GM18511 (cell line): ENCODE measurements at regions not wholly inside any gene's neighbourhood (a gene's known extent, or its start where the extent isn't known, plus 50 kb on each side); places are given as distances from the start of the nearest gene placed in this dataset.
"Not testable (repeated sequence)": the region's sequence is repeated elsewhere in the genome, so short reads cannot be mapped to it uniquely, and the experiment has no call there.

ENCODE experiments used
- ATAC-seq: cut with Tn5 transposase; IDR thresholded peaks from one replicate; pipeline ENCODE4 v1.9.1; 2021; ENCODE audit warnings: mild to moderate bottlenecking, moderate library complexity; ENCODE audit not compliant: unreplicated experiment

DNA sequence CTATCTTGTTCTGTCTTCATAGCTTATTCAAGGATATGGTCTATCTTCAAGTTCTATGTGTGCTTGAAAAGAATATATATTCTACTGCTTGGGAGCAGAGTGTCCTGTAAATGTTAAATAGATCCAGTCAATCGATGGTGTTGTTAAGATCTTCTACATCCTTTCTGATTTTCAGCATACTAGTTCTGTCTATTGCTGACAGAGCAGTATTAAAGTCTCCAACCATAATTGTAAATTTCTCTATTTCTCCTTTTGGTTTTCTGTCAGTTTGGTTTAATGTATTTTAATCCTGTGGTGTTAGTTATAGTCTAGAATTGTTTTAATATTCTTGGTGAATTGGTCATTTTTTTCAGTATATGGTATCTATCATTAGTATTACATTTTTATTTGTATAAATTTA, 124.0 kb upstream of the COX7C start:
- no peak for ATAC-seq

DNA sequence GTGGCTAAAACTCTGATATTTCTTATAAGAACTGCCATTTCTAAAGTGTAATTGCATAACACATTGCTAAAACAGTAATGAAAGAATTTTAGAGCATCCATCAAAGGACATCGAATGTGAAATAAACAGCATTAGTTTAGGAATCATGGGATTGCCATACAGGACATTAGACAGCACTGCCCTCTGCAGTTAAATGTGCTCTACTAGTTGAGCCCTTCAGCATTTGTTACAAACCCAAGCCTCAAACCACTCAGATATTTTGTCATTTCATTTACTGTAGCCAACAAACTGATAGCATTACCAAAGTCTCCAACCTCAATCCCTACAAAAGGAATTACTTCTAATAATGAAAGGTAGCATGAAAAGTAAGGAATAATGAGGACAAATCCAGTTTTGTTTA, 116.8 kb upstream of the COX7C start:
- no peak for ATAC-seq

DNA sequence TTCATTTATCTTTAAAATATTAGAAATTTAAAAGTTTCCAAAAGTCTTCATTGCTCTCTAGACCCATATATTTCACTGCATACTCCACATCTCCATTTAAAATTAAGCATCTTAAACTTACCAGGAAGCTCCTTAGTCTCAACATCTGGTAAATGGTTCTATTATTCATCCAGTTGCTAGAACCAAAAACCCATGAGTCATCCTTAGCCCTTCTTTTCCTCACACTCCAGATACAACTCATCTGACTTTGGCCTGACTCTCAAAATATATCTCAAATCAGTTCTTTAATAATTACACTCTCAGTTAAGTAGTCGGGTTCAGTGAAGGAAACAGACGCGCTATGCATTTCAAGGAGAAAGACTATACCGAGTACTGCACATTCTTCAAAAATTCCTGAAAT, 110.2 kb upstream of the COX7C start:
- ATAC-seq: no peak

DNA sequence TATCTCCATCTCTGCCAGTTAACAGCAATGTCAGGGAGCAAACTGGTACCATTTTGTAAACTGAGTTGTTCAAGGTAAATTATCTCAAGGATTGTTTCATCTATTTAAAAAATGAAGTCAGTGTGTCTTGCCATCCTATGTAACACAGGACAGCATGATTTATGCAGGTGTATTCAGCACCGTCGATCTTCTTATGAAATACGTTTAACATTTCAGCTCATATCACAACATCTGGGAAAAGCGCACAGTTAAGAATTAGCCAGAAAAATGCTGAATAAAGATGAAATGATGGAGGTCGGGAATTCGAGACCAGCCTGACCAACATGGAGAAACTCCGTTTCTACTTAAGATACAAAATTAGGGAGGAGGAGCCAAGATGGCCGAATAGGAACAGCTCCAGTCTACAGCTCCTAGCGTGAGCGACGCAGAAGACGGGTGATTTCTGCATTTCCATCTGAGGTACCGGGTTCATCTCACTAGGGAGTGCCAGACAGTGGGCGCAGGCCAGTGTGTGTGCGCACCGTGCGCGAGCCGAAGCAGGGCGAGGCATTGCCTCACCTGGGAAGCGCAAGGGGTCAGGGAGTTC, 107.3 kb upstream of the COX7C start:
- ATAC-seq: not testable (repeated sequence)

DNA sequence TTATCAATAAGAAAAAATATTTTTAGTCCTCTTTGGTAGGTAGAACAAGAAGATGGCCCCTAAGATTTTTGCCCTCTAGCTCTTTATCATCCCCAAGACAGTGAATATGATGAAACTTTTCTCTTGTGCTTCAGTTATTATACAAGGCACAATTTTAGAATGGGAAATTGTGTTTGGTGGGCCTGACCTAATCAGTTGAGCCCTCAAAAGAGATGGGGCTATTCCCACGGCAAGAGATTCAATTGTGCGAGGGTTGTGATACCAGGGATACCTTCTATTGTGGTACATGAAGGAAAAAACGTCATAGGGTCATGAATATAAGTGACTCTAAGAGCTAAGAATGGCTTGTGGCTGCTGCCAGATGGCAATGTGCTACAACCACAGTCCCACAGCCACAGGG, 94.0 kb upstream of the COX7C start:
- no peak for ATAC-seq

DNA sequence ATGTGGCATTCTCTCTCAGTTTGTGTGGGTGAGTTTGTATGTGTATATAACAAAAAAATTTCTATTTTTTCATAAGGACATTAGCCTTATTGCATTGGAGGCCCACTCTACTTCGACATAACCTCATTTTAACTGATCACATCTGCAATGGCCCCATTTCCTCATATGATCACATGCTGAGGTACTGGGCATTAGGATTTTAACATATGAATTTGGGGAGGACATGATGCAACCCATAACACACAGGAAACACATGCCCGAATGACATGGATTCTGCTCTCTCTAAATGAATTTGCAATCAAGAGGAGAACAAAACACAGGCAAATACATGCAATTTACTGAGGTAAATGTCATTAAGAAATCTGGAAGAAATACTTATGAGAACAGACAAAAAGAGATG, 92.1 kb upstream of the COX7C start:
- no peak for ATAC-seq

DNA sequence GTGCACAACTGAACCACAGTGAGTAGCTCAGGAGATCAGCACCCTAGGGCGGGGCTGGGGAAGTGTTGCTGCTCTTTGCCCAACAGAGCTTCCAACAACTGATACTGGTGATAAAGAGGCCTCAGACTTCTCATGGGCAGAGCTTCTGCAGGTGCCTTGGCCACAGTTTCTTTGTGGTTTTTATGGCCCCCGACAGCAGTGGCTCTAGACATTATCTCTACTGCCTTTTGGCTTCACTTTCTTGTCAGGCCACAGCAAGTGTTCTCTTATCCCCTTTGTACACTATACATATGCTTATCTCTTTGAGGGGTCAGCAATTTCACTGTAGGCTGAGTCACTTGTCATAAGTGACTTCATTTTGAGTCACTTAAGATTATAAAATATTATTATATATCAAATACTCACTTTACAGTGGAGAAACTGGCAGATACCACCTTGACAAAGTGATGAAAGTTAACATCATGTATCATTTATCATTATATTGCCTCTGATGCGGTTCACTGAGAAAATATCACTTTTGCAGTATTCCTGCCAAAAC, 90.9 kb upstream of the COX7C start:
- peak; percentile 82 for ATAC-seq

DNA sequence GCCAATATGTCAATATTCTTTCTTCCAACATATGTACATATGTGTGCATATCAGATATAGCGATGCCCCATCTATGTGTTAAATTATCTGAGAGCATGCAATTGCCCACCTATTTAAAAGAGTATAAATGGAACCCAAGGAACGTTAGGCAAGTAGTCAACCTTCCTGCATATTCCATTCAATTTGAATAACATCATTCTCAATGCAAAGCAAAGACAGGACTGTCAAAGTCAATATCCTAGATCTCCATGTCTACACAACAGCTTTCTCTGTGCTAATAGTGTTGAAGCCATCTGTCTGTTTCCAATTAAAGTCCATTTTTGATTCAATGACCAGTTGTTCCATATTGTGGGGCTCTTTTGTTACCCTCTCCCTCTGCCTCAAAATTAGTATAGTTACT, 85.3 kb upstream of the COX7C start:
- no peak for ATAC-seq

DNA sequence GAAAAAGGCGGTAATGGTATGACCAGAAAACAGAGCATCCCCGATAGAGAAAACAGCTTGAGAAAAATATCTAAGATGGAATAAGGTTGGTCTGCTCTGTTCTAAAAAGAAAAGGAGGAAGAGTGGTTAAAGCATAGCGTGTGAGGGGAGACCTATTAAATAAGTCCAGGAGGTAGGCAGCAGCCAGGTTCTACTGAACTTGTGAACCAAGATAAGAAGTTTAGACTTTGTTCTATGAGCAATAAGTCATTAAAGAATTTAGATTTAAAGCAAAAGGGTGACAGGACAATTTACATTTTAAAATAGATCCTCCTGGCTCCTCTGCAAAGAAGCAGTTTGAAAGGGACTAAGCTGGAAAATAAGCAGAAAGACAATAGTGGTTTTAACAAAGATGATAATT, 81.3 kb upstream of the COX7C start:
- no peak for ATAC-seq

DNA sequence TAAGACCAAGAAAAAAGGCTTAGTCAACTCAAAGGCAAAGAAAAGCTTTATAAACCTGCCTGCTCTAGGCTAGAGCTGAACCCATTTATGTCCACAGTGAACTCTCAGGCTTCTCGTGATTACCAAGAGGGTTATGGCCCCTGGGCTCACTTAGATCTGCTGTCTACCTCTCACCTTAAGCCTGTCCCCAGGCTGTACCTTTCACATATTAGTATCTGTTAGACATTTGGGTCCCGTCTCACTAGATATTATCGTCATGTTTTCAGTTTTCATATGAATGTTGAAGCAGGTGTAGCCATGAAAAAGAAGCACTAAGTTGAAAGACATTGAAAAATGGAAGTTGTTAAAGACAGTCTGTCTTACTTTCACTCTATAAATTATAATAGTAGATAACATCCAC, 75.2 kb upstream of the COX7C start:
- ATAC-seq: peak; percentile 71

DNA sequence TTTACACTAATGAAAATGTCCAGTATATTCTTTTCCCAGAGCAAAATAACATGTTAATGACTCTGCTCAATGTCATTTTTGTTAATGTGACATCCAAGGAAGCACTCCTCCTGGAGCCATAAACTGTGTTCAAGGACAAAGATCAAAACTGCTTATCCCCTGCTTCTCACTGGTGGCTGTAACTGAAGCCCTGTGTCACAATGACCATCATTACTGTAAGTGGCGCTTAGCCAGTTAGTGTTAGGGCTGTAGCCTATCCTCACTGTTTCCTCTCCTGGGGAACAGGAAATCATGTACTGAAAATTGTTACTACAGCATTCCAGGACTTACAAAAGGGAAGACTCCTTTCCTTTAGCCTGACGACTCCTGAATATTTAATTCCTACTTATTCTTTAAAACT, 71.7 kb upstream of the COX7C start:
- no peak for ATAC-seq

DNA sequence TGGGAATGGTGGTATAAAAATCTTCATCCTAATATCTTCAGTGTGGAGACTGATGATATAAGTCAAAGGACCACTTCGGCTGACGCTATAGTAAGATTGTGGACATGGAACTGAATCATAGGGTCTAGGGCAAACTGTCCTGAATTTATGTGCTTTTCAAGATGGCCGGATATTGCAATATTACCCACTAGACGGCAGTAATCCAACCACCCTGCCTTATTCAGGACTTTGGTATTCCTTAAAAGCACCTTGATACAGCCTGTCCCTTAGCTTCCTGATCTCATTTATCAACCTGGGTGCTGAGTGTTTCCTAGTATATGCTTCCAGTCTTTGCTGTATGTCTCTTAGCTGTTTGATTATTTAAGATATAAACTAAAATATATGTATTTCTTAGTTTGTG, 71.2 kb upstream of the COX7C start:
- no peak for ATAC-seq

DNA sequence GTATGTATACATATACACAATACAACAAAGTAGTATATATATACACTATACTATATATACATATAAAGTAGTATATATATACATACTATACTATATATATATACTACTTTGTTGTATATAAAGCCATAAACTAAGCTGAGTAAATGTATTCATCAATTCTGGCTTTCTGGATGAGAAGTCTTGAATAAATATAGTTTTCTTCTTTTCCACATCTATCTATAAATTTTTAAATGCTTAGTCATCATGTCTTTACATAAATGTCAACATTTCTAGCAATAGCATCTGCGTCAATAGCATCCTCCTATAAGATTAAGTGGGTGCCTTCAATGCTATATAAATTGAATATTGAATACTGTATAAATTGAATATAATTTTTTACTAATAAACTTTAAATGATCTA, 63.1 kb upstream of the COX7C start:
- no peak for ATAC-seq

DNA sequence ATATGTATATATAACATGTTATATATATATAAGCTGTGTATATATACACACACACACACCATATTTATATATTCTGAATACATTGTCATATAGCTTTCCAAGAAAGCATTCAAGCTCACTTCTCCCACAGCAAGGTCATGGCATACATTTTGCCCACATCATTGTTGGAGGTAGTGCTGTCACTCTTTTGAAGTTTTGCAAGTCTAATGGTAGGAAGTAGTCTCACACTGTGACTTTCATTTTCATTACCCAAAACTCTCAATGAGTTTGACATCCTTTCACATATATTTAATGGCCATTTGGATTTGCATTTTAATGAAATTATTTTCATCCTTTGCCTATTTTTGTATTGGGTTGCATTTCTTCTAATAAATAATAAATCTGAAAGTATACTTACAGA, 59.8 kb upstream of the COX7C start:
- peak; percentile 57 for ATAC-seq

DNA sequence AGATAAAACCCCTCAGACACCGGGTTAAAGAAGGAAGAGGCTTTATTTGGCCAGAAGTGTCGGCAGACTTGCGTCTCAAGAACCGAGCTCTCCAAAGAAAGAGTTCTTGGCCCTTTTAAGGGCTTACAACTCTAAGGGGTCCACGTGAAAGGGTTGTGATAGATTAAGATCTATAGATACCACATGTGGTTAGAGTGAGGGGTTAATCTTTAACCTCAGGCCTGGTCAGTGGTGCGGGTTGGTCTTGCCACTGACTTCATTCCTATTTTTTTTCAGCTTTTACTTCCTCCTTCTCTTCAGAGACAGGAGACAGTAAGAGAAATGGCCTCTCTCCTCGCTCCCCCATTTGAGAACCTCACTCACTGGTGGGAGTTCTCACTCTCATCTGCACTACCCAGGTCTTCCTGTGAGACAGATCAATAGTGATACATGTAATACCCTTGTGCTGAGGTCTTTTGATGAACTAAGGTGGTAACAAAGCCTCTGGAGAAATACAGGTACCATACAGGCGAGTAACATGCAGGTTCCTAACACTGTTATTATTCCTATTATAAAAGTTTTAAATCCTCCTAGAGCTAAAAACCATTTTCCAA, 52.4 kb upstream of the COX7C start:
- ATAC-seq: peak; percentile 86

DNA sequence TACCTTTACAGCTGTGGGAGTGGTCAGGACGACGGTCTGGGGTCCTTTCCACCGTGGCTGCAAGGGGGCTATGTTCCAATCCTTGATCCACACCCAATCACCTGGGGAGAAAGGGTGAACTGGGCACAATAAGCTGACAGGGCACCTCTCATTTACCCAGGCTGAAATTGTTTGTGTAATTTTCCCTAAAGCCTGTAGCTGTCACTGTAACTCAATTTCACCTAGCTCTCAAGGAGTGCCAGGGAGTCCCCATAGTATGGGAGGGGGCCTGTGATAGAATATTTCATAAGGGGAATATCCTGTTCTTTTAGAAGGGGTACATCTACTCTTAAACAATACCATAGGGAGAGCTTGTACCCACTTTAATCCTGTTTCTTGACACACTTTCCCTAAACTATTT, 51.7 kb upstream of the COX7C start:
- not testable (repeated sequence) for ATAC-seq
